ENCODE measurements at regions not wholly inside any gene's neighbourhood (a gene's known extent, or its start where the extent isn't known, plus 50 kb on each side); places are given as distances from the start of the nearest gene placed in this dataset.

- whole genome bisulfite sequencing, 2 donors: 18 to 42% methylated on average over 4 of the region's 4 CpGs
- DNase-seq: no peak
- intact Hi-C loops (cut with DNase I): no loop called here
Observed at GRCh38 chr6:6881438-6882225, 226.1 kb upstream of the RREB1 start.

DNA sequence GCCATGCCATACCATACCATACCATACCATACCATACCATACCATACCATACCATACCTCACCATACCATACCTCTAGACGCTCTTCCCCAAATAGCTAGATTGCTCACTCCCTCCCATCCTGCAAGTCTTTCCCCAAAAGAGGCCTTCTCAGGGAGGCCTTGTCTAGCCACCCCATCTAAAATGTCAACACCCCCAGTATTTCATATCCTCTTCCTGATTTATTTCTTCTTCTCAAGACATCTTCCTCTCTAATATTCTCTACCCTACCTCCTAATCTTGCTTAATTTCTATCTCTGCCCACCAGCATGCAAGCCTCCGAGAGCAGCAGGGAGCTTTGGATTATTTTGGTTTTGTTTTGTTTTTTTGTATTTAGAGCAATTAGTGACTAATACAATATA lies 225.2 kb upstream of the RREB1 start:
- DNase-seq: no peak
- no peak for TF ChIP-seq CTCF (IDR thresholded peaks at IDR 0.05)
- TF ChIP-seq POLR2A (IDR thresholded peaks at IDR 0.05): no peak
- Histone ChIP-seq H3K4me1 (peaks cover 31 to 81% (median 50%) of the 10 kb centered on the region in 3 donors), H3K9me3 (no peaks in the 10 kb centered on the region), H3K27me3 (no peaks in the 10 kb centered on the region), H3K27ac (peak overlapping the region; percentile 80 to 87 (median 82)), H3K4me3 (no peak overlapping the region), H3K36me3 (no peaks in the 10 kb centered on the region)
- intact Hi-C loops (cut with DNase I): no loop called here
- 74 to 87% methylated on average over 1 to 2 of the region's 2 CpGs for WGBS, 2 donors

More at GRCh38 chr6:6881438-6882225, 226.1 kb upstream of the RREB1 start:
- Histone ChIP-seq H3K27me3 (no peaks in the 10 kb centered on the region), H3K9me3 (no peaks in the 10 kb centered on the region), H3K36me3 (no peaks in the 10 kb centered on the region), H3K27ac (peak overlapping the region; percentile 80 to 87 (median 82)), H3K4me3 (no peak overlapping the region), H3K4me1 (peaks cover 31 to 78% (median 50%) of the 10 kb centered on the region in 3 donors)
- TF ChIP-seq CTCF (IDR thresholded peaks at IDR 0.05): peak in 1 of 6 experiments; percentile 9
- TF ChIP-seq POLR2A (IDR thresholded peaks at IDR 0.05): no peak

DNA sequence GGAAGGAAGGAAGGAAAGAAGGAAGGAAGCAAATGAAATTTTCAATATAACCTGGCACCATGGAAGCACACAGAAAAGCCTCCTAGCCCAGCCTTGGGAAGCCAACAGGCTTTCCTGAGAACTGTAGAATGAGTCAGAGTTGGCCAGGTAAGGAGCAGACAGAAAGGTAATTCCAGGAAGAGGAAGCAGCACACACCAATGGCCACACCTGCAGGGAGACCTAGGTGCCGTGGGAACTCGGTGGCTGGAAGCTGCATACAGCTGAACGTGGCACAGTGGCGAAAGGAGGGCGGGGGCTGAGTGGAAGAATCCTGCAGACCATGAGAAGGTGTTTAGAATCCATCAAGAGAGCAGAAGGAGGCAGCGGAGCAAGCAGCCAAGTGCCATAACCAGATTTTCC lies 224.8 kb upstream of the RREB1 start:
- H3K27me3 ChIP-seq: no peaks in the 10 kb centered on the region
- H3K27ac ChIP-seq: peak overlapping the region; percentile 80 to 87 (median 82)
- H3K9me3 ChIP-seq: no peaks in the 10 kb centered on the region
- WGBS, 2 donors: 40 to 57% methylated on average over 6 of the region's 6 CpGs
- no peaks in the 10 kb centered on the region for H3K36me3 ChIP-seq
- no peak for TF ChIP-seq POLR2A (IDR thresholded peaks at IDR 0.05)
- TF ChIP-seq CTCF (IDR thresholded peaks at IDR 0.05): no peak
- intact Hi-C loops (cut with DNase I): no loop called here
- H3K4me3 ChIP-seq: no peak overlapping the region
- H3K4me1 ChIP-seq: peaks cover 31 to 81% (median 50%) of the 10 kb centered on the region in 3 donors
- no peak for DNase-seq

- WGBS, 2 donors: 21 to 22% methylated on average over 2 of the region's 2 CpGs
- intact Hi-C loops (cut with DNase I): no loop called here
Observed at GRCh38 chr6:6884193-6884627, 223.6 kb upstream of the RREB1 start.

More at GRCh38 chr6:6884193-6884627, 223.6 kb upstream of the RREB1 start:
- H3K4me3 ChIP-seq: no peak overlapping the region
- peak overlapping the region; percentile 80 to 87 (median 82) for H3K27ac ChIP-seq
- TF ChIP-seq CTCF (IDR thresholded peaks at IDR 0.05) (no peak), POLR2A (IDR thresholded peaks at IDR 0.05) (no peak)
- no peak for DNase-seq
- peaks cover 25 to 69% (median 47%) of the 10 kb centered on the region in 3 donors for H3K4me1 ChIP-seq
- no peaks in the 10 kb centered on the region for H3K36me3 ChIP-seq
- H3K27me3 ChIP-seq: no peaks in the 10 kb centered on the region
- H3K9me3 ChIP-seq: no peaks in the 10 kb centered on the region

All from esophagus squamous epithelium (tissue), 5 donors.